AG04449 (cell line): ENCODE measurements at regions not wholly inside any gene's neighbourhood (a gene's known extent, or its start where the extent isn't known, plus 50 kb on each side); places are given as distances from the start of the nearest gene placed in this dataset.
"Not testable (repeated sequence)": the region's sequence is repeated elsewhere in the genome, so short reads cannot be mapped to it uniquely, and the experiment has no call there.

Experiments
- CTCF ChIA-PET: fragments of 350-600 bp; formaldehyde crosslinking; extraction: SDS; loops from one replicate; lab custom pipeline; 2021; ENCODE audit warnings: antibody characterized with exemption; lab: Yijun Ruan, JAX
- POLR2A ChIA-PET: fragments of 400-600, 350-600 bp; formaldehyde crosslinking; extraction: SDS; loops from one replicate; lab custom pipeline; 2020; ENCODE audit warnings: antibody characterized with exemption, inconsistent platforms; lab: Yijun Ruan, JAX
- DNase-seq: peaks from one replicate; pipeline ENCODE4 v3.0.0-alpha.2; 2010; ENCODE audit warnings: low read depth, low spot score
- H3K4me3 ChIP-seq: 2 replicates; pipeline ENCODE4 v1.5.1; 2011; ENCODE audit warnings: low read depth, mild to moderate bottlenecking, control low read depth, low read length
- TF ChIP-seq, protein P1 (sequence below): IDR thresholded peaks from one replicate; pipeline ENCODE4 v1.5.1; 2011; ENCODE audit warnings: mild to moderate bottlenecking, moderate library complexity, low read length, control low read depth, inconsistent platforms; ENCODE audit not compliant: insufficient read depth; ENCODE audit errors: missing control alignments

DNA sequence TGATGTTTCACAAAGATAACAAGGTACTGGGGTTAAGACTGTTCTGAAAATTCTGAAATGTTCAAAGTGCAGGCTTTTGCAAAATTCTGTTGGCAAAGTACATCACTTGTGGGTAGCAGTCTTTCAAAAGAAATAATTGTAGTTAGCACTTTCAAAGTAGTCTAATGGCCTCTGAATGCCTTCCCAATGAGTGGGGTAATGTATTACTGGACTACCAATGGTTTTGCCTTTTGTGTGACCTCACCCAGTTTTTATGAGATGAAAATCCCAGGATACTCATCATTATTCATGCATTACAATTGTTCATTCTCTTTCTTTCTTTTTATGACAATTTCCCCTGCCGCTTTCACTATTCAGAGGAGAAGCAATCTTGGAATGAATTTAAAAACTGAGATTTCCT lies 686.1 kb downstream of the GLUD2 start:
- CTCF ChIA-PET = no interaction called here
- DNase-seq = no peak

DNA sequence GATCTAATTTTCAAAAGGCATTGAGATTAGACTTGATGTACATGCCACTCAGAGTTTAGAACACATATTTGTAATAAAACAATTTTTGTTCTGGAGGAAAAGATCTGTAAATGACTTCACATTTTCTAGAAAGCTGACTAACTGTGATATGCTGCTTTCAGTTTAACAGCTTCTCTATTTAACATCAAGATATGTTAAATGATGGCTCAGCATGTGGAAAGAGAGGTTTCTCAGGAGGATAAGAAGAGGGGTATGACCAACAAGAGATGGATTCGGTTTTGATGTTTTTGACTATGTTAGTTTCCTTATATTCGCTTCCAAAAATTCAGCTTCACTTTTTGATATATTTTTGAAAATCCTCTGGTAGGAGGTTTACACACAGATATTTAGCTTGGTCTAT lies 698.7 kb downstream of the GLUD2 start:
- ChIA-PET CTCF (no interaction called here), POLR2A (no interaction called here)
- H3K4me3 ChIP-seq = no peak overlapping the region
- TF ChIP-seq, protein P1, sequence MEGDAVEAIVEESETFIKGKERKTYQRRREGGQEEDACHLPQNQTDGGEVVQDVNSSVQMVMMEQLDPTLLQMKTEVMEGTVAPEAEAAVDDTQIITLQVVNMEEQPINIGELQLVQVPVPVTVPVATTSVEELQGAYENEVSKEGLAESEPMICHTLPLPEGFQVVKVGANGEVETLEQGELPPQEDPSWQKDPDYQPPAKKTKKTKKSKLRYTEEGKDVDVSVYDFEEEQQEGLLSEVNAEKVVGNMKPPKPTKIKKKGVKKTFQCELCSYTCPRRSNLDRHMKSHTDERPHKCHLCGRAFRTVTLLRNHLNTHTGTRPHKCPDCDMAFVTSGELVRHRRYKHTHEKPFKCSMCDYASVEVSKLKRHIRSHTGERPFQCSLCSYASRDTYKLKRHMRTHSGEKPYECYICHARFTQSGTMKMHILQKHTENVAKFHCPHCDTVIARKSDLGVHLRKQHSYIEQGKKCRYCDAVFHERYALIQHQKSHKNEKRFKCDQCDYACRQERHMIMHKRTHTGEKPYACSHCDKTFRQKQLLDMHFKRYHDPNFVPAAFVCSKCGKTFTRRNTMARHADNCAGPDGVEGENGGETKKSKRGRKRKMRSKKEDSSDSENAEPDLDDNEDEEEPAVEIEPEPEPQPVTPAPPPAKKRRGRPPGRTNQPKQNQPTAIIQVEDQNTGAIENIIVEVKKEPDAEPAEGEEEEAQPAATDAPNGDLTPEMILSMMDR = no peak
- DNase-seq = no peak

More for the DNA sequence above, 686.1 kb downstream of the GLUD2 start:
- TF ChIP-seq, protein P1 = no peak
- H3K4me3 ChIP-seq = no peak overlapping the region
- POLR2A ChIA-PET = no interaction called here

DNA sequence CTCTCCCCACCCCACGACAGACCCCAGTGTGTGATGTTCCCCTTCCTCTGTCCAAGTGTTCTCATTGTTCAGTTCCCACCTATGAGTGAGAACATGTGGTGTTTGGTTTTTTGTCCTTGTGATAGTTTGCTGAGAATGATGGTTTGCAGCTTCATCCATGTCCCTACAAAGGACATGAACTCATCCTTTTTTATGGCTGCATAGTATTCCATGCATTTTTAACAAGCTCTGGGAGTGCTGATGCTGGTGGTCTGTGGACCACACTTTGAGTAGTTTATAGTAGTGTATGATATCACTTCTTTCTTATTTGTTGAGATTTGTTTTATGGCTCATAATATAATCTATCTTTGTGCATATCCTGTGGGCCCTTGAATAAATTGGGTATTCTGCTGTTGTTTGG lies 706.2 kb downstream of the GLUD2 start:
- POLR2A ChIA-PET, H3K4me3 ChIP-seq, DNase-seq, CTCF ChIA-PET: not testable (repeated sequence)

DNA sequence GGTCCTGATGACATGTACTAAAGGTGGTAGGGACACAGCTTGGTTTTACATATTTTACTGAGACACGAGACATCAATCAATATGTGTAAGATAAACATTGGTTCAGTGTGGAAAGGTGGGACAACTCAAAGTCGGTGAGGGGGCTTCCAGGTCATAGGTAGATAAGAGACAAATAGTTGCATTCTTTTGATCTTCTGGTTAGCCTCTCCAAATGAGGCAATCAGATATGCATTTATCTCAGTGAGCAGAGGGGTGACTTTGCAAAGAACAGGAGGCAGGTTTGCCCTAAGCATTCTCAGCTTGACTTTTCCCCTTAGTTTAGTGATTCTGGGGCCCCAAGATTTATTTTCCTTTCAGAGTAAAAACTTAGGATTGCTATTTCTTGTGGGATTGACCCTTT lies 706.9 kb downstream of the GLUD2 start:
- ChIA-PET POLR2A (no interaction called here), CTCF (no interaction called here)
- TF ChIP-seq, protein P1 = no peak
- no peak for DNase-seq
- H3K4me3 ChIP-seq = no peak overlapping the region

DNA sequence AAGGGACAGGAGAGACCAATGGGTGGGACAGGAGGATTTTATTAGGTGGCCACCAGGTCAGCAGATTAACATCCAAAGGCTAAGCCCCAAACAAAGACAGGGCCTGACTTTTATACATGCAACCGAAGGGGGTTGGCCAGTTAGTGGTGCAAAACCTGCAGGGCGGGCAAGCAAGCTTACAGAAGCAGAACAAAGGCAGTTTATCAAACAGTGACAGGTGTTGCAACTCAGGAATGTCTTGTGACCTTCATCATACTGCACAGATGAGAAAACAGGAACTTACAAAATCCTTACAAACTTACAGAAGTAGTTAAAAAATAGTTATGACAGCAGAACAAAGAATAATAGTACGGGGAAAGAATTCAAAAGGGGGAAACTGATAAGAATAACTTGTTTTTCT lies 708.1 kb downstream of the GLUD2 start:
- ChIA-PET POLR2A (no interaction called here), CTCF (no interaction called here)
- DNase-seq = no peak
- H3K4me3 ChIP-seq = no peak overlapping the region
- TF ChIP-seq, protein P1 = no peak

DNA sequence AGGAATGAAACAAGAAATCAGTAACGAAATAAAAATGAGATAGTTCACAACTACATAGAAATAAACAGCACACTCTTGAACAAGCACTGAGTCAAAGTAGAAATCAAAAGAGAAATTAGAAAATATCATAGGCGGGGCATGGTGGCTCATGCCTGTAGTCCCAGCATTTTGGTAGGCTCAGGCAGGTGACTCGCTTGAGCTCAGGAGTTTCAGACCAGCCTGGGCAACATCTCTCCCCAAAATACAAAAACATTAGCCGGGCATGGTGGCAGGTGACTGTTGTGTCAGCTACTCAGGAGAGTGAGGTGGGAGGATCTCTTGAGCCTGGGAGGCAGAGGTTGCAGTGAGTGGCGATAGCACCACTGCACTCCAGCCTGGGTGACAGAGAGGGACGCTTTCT lies 714.4 kb downstream of the GLUD2 start:
- ChIA-PET CTCF (no interaction called here), POLR2A (no interaction called here)
- TF ChIP-seq, protein P1 = no peak
- H3K4me3 ChIP-seq = no peak overlapping the region
- DNase-seq = no peak

DNA sequence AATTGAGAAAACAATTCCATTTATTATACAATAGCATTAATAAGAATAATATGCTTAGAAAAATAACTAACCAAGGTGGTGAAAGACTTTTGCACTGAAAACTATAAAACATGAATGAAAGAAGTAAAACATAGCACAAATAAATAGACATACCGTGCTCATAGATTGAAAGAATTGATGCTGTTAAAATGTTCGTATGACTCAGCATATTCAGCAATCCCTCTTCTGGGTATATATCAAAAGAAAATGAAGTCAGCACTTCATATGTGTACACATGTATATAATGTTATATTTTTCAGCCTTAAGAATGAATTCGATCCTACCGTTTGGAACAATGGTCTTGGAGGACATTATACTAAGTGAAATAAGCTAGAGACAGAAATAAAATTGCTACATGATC lies 716.3 kb downstream of the GLUD2 start:
- DNase-seq = no peak
- CTCF ChIA-PET = no interaction called here
- POLR2A ChIA-PET = no interaction called here

DNA sequence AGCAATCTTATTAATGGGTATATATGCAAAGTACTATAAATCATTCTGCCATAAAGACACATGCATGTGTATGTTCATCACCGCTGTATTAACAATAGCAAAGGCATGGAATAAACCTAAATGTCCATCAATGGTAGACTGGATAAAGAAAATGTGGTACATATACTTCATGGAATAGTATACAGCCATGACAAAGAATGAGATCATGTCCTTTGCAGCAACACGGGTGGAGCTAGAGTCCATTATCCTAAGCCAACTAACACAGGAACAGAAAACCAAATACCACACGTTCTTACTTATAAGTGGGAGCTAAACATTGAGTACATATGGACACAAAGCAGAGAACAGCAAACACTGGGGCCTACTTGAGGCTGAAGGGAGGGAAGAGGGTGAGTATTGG lies 720.8 kb downstream of the GLUD2 start:
- H3K4me3 ChIP-seq, CTCF ChIA-PET, DNase-seq, POLR2A ChIA-PET: not testable (repeated sequence)

More for the DNA sequence above, 716.3 kb downstream of the GLUD2 start:
- TF ChIP-seq, protein P1 = no peak
- no peak overlapping the region for H3K4me3 ChIP-seq
